22Rv1 (cell line): ENCODE measurements at regions not wholly inside any gene's neighbourhood (a gene's known extent, or its start where the extent isn't known, plus 50 kb on each side); places are given as distances from the start of the nearest gene placed in this dataset.

Source experiments
- ZFX ChIP-seq: fragments of 450-650 bp; IDR thresholded peaks from 2 replicates; pipeline ENCODE4 v1.6.1; 2017; ENCODE audit warnings: antibody characterized with exemption, borderline replicate concordance
- TF ChIP-seq, protein P1 (sequence below): fragments of 450-650 bp; IDR thresholded peaks from 2 replicates; pipeline ENCODE4 v1.5.1; 2017; ENCODE audit warnings: mild to moderate bottlenecking

DNA sequence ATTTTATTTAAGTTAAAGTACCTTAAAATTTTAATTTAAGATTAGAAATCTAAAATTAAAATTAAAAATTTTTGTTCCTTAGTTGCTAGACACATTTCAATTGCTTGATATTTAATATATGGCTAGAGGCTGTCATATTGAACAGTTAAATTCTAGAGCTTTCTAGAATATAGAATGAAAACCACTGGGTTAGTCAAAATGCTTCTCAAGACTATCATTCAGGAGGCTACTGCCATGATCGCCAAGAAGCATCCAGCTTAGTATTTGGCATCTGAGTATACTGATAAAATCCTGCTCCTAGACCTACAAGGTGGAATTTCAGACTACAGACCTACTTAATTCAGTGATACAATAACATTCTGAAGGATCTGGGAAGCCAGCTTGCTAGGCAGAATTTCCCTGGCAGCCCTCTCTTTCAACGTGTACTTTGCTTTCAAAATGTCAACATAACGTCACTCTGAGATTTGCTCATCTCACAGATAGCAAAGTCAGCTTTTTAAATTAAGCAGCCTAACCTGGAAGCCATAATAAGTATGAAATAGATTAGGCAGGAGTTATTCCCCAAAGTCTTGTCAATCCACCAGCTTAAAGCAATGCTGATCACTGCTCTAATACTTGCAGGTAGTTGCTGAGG, 525.8 kb downstream of the FSCB start:
- TF ChIP-seq, protein P1, sequence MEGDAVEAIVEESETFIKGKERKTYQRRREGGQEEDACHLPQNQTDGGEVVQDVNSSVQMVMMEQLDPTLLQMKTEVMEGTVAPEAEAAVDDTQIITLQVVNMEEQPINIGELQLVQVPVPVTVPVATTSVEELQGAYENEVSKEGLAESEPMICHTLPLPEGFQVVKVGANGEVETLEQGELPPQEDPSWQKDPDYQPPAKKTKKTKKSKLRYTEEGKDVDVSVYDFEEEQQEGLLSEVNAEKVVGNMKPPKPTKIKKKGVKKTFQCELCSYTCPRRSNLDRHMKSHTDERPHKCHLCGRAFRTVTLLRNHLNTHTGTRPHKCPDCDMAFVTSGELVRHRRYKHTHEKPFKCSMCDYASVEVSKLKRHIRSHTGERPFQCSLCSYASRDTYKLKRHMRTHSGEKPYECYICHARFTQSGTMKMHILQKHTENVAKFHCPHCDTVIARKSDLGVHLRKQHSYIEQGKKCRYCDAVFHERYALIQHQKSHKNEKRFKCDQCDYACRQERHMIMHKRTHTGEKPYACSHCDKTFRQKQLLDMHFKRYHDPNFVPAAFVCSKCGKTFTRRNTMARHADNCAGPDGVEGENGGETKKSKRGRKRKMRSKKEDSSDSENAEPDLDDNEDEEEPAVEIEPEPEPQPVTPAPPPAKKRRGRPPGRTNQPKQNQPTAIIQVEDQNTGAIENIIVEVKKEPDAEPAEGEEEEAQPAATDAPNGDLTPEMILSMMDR: no peak
- TF ChIP-seq ZFX: no peak
